Posterior vena cava (tissue), 2 donors: ENCODE measurements at regions not wholly inside any gene's neighbourhood (a gene's known extent, or its start where the extent isn't known, plus 50 kb on each side); places are given as distances from the start of the nearest gene placed in this dataset.

ENCODE experiments used
- DNase-seq: peaks from one replicate; pipeline ENCODE4 v3.0.0-alpha.2; 2020; ENCODE audit warnings: low spot score
- intact Hi-C, 2 donors: fragments of 100-400 bp; cut with DNase I; formaldehyde crosslinking; loops; one replicate each; pipeline versions ENCODE4 v1.14.1 to v1.14.2; 2022 to 2023
- donor health status: DM: yes; HTN: yes; CAD: no.
- donor health status: DM: yes; HTN: yes; CAD: no.

- no peak for DNase-seq
- intact Hi-C loops: no loop called here
Observed at GRCh38 chr5:114192108-114192507, 169.8 kb upstream of the KCNN2 start.

- no peak for DNase-seq
Observed at GRCh38 chr5:114201332-114201731, 160.5 kb upstream of the KCNN2 start.

GRCh38 chr5:114204923-114205322 lies 156.9 kb upstream of the KCNN2 start:
- intact Hi-C loops: no loop called here
- DNase-seq: no peak

More at GRCh38 chr5:114201332-114201731, 160.5 kb upstream of the KCNN2 start:
- intact Hi-C loops: no loop called here

- no peak for DNase-seq
- intact Hi-C loops: no loop called here
Observed at GRCh38 chr5:114206640-114207039, 155.2 kb upstream of the KCNN2 start.

- intact Hi-C loops: no loop called here
- no peak for DNase-seq
Observed at GRCh38 chr5:114207615-114208014, 154.3 kb upstream of the KCNN2 start.

- intact Hi-C loops: no loop called here
Observed at GRCh38 chr5:114208120-114208519, 153.8 kb upstream of the KCNN2 start.

GRCh38 chr5:114208588-114208987 lies 153.3 kb upstream of the KCNN2 start:
- no peak for DNase-seq
- intact Hi-C loops: no loop called here

More at GRCh38 chr5:114208120-114208519, 153.8 kb upstream of the KCNN2 start:
- no peak for DNase-seq

- DNase-seq: no peak
- intact Hi-C loops: no loop called here
Observed at GRCh38 chr5:114210662-114211061, 151.2 kb upstream of the KCNN2 start.

GRCh38 chr5:114221807-114222206 lies 140.1 kb upstream of the KCNN2 start:
- intact Hi-C loops: no loop called here

GRCh38 chr5:114223866-114224265 lies 138.0 kb upstream of the KCNN2 start:
- no peak for DNase-seq
- intact Hi-C loops: no loop called here

More at GRCh38 chr5:114221807-114222206, 140.1 kb upstream of the KCNN2 start:
- no peak for DNase-seq

GRCh38 chr5:114237766-114238165 lies 124.1 kb upstream of the KCNN2 start:
- intact Hi-C loops: no loop called here
- DNase-seq: no peak

- no peak for DNase-seq
- intact Hi-C loops: no loop called here
Observed at GRCh38 chr5:114238771-114239313, 123.0 kb upstream of the KCNN2 start.

- intact Hi-C loops: no loop called here
- DNase-seq: no peak
Observed at GRCh38 chr5:114243281-114243971, 118.4 kb upstream of the KCNN2 start.

GRCh38 chr5:114243972-114244317 lies 117.9 kb upstream of the KCNN2 start:
- DNase-seq: no peak
- intact Hi-C loops: no loop called here

- intact Hi-C loops: no loop called here
- no peak for DNase-seq
Observed at GRCh38 chr5:114249823-114250222, 112.0 kb upstream of the KCNN2 start.

GRCh38 chr5:114250536-114250935 lies 111.3 kb upstream of the KCNN2 start:
- no peak for DNase-seq
- intact Hi-C loops: no loop called here

GRCh38 chr5:114252226-114252625 lies 109.6 kb upstream of the KCNN2 start:
- no peak for DNase-seq
- intact Hi-C loops: no loop called here

- intact Hi-C loops: no loop called here
- no peak for DNase-seq
Observed at GRCh38 chr5:114255260-114255659, 106.6 kb upstream of the KCNN2 start.

GRCh38 chr5:114261989-114262388 lies 99.9 kb upstream of the KCNN2 start:
- DNase-seq: no peak
- intact Hi-C loops: no loop called here

GRCh38 chr5:114265432-114266060 lies 96.3 kb upstream of the KCNN2 start:
- intact Hi-C loops: no loop called here
- no peak for DNase-seq

- no peak for DNase-seq
- intact Hi-C loops: no loop called here
Observed at GRCh38 chr5:114266374-114266773, 95.5 kb upstream of the KCNN2 start.
